Breast epithelium (tissue), 3 donors: ENCODE measurements at regions not wholly inside any gene's neighbourhood (a gene's known extent, or its start where the extent isn't known, plus 50 kb on each side); places are given as distances from the start of the nearest gene placed in this dataset.

Experiments used
- POLR2A ChIP-seq: fragments of 450-650 bp; IDR thresholded peaks from one replicate; pipeline ENCODE4 v1.6.1; 2016; ENCODE audit warnings: antibody characterized with exemption, mild to moderate bottlenecking, moderate library complexity
- TF ChIP-seq, protein P1 (sequence below), 3 donors: fragments of 450-650 bp; IDR thresholded peaks; one replicate each; pipeline ENCODE4 v1.5.1; 2016 to 2017; ENCODE audit warnings: antibody characterized with exemption in 3 of 3, mild to moderate bottlenecking in 3 of 3, moderate library complexity in 3 of 3

DNA sequence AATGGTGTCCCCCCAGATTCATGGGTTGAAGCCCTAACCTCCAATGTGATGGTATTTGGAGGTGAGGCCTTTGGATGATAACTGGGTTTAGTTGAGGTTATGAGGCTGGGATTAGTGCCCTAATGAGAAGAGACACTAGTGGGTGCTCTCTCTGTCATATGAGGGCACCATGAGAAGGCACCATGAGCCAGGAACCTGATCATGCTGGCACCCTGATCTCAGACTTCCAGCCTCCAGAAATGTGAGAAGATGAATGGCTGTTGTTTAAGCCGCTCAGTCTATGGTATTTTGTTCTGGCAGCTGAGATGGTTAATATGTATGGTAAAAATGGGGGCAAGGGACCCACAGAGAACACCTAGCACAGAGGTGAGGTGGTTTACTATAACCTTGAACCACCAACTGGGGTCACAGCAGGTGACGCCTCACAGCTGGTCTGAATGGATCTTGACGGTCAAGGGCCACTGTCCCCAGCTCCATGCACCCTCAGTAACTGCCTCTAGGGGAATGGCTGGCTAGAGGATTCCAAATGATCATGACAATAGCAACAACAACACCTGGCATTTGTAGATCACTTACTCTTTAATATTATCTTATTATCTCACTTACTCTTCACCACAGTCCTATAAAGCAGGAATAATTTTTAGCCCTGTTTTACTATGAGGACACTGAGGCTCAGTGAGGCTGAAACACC is 57.1 kb downstream of the FOXI1 start:
- TF ChIP-seq, protein P1, sequence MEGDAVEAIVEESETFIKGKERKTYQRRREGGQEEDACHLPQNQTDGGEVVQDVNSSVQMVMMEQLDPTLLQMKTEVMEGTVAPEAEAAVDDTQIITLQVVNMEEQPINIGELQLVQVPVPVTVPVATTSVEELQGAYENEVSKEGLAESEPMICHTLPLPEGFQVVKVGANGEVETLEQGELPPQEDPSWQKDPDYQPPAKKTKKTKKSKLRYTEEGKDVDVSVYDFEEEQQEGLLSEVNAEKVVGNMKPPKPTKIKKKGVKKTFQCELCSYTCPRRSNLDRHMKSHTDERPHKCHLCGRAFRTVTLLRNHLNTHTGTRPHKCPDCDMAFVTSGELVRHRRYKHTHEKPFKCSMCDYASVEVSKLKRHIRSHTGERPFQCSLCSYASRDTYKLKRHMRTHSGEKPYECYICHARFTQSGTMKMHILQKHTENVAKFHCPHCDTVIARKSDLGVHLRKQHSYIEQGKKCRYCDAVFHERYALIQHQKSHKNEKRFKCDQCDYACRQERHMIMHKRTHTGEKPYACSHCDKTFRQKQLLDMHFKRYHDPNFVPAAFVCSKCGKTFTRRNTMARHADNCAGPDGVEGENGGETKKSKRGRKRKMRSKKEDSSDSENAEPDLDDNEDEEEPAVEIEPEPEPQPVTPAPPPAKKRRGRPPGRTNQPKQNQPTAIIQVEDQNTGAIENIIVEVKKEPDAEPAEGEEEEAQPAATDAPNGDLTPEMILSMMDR (IDR thresholded peaks at IDR 0.05), result no peak
- TF ChIP-seq POLR2A, result no peak
